ENCODE measurements at regions not wholly inside any gene's neighbourhood (a gene's known extent, or its start where the extent isn't known, plus 50 kb on each side); places are given as distances from the start of the nearest gene placed in this dataset.

GRCh38 chr2:105606081-105606480, 138.6 kb upstream of the NCK2 start:
- 86% methylated on average over 3 of the region's 3 CpGs for WGBS
- Histone ChIP-seq H3K9me3 (no peaks in the 10 kb centered on the region), H3K4me3 (no peak overlapping the region), H3K27ac (no peak overlapping the region), H3K27me3 (no peaks in the 10 kb centered on the region), H3K36me3 (no peaks in the 10 kb centered on the region), H3K4me1 (peaks cover 18% of the 10 kb centered on the region)
- no peak for TF ChIP-seq POLR2A (IDR thresholded peaks at IDR 0.05)
- no peak for TF ChIP-seq CTCF (IDR thresholded peaks at IDR 0.05)
- TF ChIP-seq POLR2AphosphoS5 (IDR thresholded peaks at IDR 0.05) = no peak
- TF ChIP-seq EP300 (IDR thresholded peaks at IDR 0.05) = no peak
- no peak for DNase-seq (ENCODE audit: low spot score in 2 of 2)

GRCh38 chr2:105604938-105605337, 139.8 kb upstream of the NCK2 start:
- DNase-seq (ENCODE audit: low spot score in 2 of 2) = no peak
- Histone ChIP-seq H3K36me3 (no peaks in the 10 kb centered on the region), H3K4me3 (no peak overlapping the region), H3K4me1 (peaks cover 15% of the 10 kb centered on the region), H3K27me3 (no peaks in the 10 kb centered on the region), H3K27ac (no peak overlapping the region), H3K9me3 (no peaks in the 10 kb centered on the region)
- WGBS = 15% methylated on average over 3 of the region's 3 CpGs
- TF ChIP-seq EP300 (IDR thresholded peaks at IDR 0.05) (no peak), POLR2A (IDR thresholded peaks at IDR 0.05) (no peak), POLR2AphosphoS5 (IDR thresholded peaks at IDR 0.05) (no peak), CTCF (IDR thresholded peaks at IDR 0.05) (no peak)

DNA sequence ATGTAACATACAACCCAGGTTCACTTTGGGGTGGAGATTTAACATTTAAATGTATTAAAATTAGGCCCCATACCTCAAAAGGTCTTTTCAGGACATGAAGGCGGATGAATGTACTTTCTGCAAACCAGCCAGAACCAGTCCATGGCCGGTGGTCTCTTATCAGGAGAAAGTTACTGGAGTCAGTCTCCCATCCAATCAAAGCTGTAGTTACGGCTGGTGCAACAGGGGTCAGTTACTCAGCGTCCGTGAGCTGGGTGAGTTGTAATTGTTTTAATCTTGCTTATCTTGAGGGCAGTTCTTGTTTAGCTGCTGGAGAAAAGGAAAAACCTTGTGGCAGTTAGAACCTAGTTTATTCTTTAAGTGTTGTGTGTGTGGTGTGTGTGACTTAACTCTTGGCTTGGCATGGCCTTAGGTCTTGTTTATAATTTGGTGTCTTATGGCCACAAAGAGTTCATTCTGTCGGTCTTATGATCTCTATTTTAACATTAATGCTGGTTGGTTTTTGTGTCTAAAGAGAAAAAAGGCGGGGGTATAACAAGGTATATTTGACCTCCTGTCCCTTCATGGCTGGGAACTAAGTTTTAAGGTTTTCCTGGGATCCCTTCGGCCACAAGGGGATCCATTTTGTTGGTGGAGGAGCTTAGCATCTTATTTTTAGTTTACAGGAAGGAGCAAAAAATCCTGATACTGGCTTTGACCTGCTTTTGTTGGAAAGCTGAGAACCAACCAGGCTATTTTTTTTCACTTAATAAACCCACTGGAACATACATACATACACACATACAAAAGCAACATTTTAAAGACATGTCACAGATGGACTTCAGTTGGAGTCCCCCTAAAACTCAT, 143.5 kb upstream of the NCK2 start:
- Histone ChIP-seq H3K4me3 (no peak overlapping the region), H3K9me3 (no peaks in the 10 kb centered on the region), H3K27me3 (no peaks in the 10 kb centered on the region), H3K4me1 (peaks cover 15% of the 10 kb centered on the region), H3K27ac (no peak overlapping the region), H3K36me3 (no peaks in the 10 kb centered on the region)
- no peak for DNase-seq (ENCODE audit: low spot score in 2 of 2)
- no peak for TF ChIP-seq CTCF (IDR thresholded peaks at IDR 0.05)
- no peak for TF ChIP-seq EP300 (IDR thresholded peaks at IDR 0.05)
- TF ChIP-seq POLR2AphosphoS5 (IDR thresholded peaks at IDR 0.05) = no peak
- no peak for TF ChIP-seq POLR2A (IDR thresholded peaks at IDR 0.05)
- WGBS = 87% methylated on average over 8 of the region's 8 CpGs

- Histone ChIP-seq H3K4me3 (no peak overlapping the region), H3K9me3 (no peaks in the 10 kb centered on the region), H3K27ac (no peak overlapping the region), H3K27me3 (no peaks in the 10 kb centered on the region), H3K4me1 (peaks cover 10% of the 10 kb centered on the region), H3K36me3 (no peaks in the 10 kb centered on the region)
- TF ChIP-seq POLR2A (IDR thresholded peaks at IDR 0.05) (no peak), POLR2AphosphoS5 (IDR thresholded peaks at IDR 0.05) (no peak), EP300 (IDR thresholded peaks at IDR 0.05) (no peak), CTCF (IDR thresholded peaks at IDR 0.05) (no peak)
- WGBS = 71% methylated on average over 6 of the region's 6 CpGs
- DNase-seq (ENCODE audit: low spot score in 2 of 2) = no peak
These were observed 144.1 kb upstream of the NCK2 start for GRCh38 chr2:105600602-105600948.

- Histone ChIP-seq H3K4me3 (no peak overlapping the region), H3K4me1 (peaks cover 8% of the 10 kb centered on the region), H3K27ac (no peak overlapping the region), H3K36me3 (no peaks in the 10 kb centered on the region), H3K9me3 (no peaks in the 10 kb centered on the region), H3K27me3 (no peaks in the 10 kb centered on the region)
- WGBS = 94% methylated on average over 9 of the region's 9 CpGs
- no peak for DNase-seq (ENCODE audit: low spot score in 2 of 2)
- no peak for TF ChIP-seq POLR2AphosphoS5 (IDR thresholded peaks at IDR 0.05)
- TF ChIP-seq EP300 (IDR thresholded peaks at IDR 0.05) = no peak
- no peak for TF ChIP-seq POLR2A (IDR thresholded peaks at IDR 0.05)
- TF ChIP-seq CTCF (IDR thresholded peaks at IDR 0.05) = no peak
These were observed 144.7 kb upstream of the NCK2 start for GRCh38 chr2:105600037-105600442.
